NCI-H146 treated with DMSO at 0.1 percent for 48 hours (cell line): ENCODE measurements at regions not wholly inside any gene's neighbourhood (a gene's known extent, or its start where the extent isn't known, plus 50 kb on each side); places are given as distances from the start of the nearest gene placed in this dataset.
"Not testable (repeated sequence)": the region's sequence is repeated elsewhere in the genome, so short reads cannot be mapped to it uniquely, and the experiment has no call there.

Experiments
- DNase-seq: peaks from one replicate; lab custom pipeline; 2025; ENCODE audit not compliant: unreplicated experiment; lab: John Stamatoyannopoulos, UW

DNA sequence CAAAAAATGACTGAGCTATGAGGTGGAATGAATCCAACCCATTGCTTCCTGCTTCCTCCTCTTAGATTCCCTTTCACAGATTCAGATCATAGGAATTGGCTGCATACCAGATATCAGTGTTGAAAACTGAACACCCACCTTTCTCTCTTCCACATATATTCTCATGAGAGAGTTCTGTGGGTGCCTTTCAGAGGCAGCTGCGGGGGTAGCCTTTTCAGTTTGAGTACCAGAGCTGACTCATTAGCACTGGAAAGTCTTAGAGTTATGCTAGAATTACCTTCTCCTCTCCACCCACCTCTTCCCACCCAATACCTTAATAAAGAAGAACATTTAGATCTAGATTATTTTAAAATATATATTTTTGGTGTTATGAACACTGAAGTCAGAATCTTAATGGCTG is 495.4 kb upstream of the SEL1L start:
- DNase-seq = no peak

DNA sequence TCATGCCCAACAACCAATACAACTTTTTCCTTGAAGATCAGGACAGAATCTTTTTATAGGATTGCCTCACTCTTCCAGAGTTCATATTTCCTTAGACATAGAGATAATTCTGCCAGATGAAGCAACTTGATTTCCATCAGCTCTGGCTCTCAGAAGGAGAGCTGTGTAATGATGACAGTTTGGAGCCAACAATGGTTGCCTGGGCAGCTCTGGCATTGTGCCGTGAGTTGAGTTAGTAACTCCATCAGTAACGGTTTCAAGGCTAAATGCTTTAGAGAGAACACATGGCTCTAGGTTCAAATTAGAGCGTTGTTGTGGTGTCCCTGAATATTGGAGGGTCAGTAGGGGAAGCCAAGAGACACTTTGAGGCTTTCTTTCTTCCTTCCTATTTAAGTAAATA is 501.7 kb upstream of the SEL1L start:
- no peak for DNase-seq

DNA sequence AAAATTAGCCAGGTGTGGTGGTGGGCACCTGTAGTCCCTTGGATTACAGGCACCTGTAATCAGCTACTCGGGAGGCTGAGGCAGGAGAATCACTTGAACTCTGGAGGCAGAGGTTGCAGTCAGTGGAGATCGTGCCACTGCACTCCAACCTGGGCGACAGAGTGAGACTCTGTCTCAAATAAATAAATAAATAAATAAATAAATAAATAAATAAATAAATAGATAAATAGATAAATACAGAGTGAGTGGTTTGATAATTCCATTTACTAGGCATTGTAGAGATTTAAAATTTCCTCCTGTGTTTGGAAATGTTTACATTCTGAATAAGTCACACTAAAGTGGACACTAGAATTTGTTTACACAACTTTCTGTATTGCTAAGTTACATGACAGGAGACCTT is 504.4 kb upstream of the SEL1L start:
- DNase-seq = not testable (repeated sequence)

DNA sequence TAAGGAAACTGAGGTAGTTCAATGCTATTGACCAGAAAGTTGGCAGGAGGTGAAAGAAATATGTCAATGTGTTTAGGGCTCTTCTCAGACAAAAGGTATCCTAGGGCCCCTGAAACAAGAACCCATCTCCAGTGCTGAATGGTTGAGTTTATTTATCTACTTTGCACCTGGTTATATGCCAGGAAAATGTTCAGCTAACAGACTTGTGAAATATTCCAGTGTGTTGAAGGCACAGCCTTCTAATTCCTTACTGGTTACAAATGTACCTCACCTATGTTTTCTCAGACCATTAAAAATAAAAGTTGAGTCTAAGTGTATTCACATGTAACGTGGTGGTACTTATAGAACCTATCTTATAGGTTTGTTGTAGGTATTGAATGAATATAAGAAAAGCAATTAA is 511.7 kb upstream of the SEL1L start:
- DNase-seq = no peak

DNA sequence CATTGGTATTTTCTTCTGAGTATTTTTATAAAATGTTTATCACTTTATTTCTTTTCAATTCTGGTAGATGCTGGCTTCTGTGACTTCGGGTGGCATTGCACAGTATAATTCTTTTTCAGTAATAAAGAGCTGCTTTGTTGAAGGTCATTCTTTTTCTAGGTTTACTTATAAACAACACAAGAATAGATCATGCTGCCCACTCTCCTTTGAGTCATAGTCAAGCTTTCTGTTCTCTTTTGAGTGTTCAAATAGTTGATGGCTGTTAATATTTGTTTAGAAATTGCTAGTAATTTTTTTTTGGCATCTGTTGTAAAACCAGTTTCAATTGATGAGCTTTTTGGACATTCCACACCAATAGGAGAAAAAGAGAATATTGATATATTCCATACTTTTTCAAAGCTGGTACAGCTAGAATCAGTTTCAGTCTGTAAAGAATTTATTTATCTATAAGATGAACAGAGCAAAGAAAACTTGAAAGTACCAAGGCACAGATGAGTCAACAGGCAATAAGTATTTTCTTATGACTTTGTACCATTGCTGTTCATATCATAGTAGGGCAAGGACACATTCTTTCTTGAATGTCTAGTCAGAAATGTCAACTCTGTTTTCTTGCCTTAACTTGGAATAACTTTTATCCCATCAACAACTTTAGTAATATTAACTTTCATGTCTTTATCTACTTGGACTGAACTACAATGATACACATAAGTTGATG is 513.0 kb upstream of the SEL1L start:
- DNase-seq = no peak

DNA sequence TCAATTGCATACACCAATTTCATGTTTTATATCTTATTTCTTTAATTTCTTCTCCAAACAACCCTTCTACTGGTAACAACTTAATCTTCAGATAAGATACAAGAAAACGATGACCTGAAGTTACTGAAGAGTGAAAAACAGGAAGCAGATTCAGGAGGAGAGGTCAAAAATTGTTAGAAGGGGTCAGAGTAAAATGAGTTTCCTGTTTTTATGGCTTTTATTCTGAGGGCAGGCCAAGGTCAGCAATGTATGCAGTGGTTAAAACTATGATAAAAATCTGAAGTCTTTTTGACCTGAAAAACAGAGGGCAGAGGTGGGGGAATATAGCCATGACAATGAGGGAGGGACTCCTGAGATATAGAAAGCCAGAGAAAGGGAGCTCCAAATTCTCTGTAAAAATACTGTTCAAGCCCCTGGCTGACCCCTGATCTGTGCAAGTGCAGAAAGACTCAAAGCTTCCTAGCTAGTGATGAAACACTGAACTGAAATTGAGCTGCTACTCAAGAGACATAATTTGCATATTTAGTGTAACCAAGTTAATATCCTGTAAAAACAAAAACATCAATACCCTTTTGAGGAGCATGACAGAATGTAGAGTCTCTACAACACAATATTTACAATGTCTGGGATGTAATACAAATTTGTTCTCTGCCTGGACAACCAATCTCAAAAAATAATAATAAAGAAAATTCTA is 514.3 kb upstream of the SEL1L start:
- DNase-seq = no peak

GRCh38 chr14:82052778-82053177 is 519.1 kb upstream of the SEL1L start:
- DNase-seq = peak; percentile 5

DNA sequence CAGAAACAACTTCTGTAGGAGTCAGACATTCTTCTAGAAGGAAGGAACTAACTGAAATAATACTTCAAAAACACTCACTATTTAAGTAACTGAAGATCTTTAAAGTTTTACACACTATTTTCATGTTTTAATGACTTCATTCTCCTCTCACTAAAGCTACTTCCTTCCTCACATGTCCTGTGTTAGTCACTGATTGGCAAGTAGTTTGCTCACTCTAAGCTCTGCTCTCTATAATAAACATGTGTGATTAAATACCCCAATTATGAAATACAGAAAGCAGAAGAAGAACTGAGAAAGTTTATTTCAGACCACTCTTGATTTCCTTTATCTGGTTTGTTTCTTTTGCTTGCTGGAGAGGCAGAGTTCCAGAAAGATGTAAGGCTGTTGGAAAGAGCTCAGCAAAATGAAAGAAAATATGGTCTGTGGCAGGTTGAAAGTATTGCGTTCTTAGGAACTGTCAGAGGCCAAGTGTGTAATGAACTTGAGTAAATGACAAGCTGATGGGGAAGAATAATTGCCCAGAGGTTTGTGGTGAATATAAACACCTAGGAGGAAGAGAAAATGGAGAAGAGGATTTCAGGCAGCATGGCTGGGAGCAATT is 522.0 kb upstream of the SEL1L start:
- no peak for DNase-seq

GRCh38 chr14:82060219-82060618 is 526.6 kb upstream of the SEL1L start:
- DNase-seq = no peak

GRCh38 chr14:82067221-82067875 is 533.7 kb upstream of the SEL1L start:
- no peak for DNase-seq

DNA sequence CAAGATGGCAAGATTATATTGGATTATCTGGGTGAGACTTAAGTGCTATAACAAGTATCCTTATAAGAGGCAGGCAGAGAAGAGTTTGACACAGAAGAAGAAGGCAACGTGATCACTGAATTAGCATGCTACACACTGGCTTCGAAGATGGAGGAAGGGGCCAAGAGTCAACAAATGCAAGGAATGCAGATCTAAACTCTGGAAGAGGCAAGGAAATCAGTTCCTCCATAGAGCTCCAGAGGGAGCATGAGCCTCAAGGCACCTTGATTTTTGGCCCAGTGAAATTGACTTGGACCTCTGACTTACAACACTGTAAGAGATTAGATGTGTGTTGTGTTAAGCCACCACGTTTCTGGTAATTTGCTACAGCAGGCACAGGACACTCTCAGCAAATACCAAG is 536.4 kb upstream of the SEL1L start:
- no peak for DNase-seq

- no peak for DNase-seq
Observed at GRCh38 chr14:82070753-82071152, 537.1 kb upstream of the SEL1L start.

GRCh38 chr14:82073547-82073946 is 539.9 kb upstream of the SEL1L start:
- DNase-seq = no peak

- no peak for DNase-seq
Observed at GRCh38 chr14:82075566-82075965, 541.9 kb upstream of the SEL1L start.

DNA sequence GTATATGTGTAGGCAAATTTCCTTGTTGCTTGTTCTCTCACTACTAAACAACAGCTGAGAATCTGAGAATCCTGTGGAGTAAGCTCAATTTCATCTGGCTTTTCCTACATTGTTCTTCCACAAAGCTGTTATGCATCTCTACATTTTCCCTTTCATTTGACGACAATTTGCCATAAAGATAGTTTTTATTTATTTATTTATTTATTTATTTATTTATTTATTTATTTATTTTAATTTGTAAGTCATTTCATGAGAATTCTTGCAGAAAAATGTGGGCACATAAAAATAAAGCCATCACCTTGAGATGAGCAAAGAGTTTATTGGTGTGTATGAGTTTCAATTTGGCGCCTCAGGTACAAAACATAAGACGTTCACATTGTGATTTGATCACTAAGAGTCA is 545.9 kb upstream of the SEL1L start:
- no peak for DNase-seq

DNA sequence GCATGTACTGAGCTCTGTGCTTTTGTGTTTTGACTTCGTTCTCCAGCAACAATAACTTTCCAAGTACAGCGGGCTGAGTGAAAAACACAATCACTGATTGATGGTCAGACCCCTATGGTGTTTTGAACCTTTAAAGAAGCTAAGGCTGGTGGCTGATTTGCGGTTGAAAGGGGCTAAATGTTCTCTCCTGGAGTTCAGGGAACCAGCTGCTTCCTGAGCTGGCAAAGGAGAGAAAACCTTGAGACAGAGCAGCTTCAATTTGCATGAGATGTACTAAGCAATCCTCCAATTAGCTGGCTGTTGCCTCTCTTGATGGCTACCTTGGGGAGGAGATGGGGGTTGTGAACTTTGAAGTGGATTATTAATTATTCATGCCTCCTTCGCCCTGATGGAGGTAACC is 546.7 kb upstream of the SEL1L start:
- peak; percentile 16 for DNase-seq

DNA sequence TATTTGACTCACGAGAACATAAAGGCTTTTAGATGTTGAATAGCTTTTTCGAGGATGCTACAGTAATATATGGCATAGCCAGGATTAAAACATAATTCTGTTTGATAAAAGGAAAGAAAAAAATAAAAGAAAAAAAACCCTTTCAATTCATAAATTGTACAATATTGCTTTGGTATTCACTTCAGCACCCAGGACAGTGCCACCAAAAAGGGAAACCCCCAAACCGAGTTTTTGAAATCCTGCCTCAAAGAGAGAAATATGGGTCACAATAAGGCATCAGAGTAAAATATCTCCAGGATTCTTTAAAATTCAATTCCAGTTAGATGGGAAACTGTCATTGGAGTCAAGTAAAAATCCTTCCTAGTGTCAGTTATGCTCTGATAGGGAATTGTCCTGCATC is 551.2 kb upstream of the SEL1L start:
- DNase-seq = no peak

DNA sequence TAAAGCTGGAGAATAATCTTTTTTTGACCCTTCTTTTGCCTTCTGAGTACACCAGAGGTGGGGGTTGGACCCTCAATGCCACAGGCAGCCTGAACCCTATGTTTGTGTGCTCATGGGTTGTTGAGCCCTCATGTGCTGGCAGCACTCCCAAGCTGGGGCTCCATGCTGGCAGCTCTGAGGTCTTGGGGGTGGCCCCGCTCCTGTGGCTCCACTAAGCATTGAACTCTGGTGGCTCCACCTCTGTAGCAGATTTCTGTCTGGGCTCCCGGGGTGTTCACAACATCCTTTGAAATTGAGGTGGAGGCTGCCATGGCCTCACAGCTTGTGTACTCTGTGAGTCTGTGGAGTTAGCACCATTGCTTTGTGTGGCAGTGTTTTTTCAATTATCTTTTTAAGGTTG is 557.4 kb upstream of the SEL1L start:
- DNase-seq = no peak

GRCh38 chr14:82094829-82095345 is 561.2 kb upstream of the SEL1L start:
- no peak for DNase-seq

- no peak for DNase-seq
Observed at GRCh38 chr14:82104013-82104412, 570.4 kb upstream of the SEL1L start.

DNA sequence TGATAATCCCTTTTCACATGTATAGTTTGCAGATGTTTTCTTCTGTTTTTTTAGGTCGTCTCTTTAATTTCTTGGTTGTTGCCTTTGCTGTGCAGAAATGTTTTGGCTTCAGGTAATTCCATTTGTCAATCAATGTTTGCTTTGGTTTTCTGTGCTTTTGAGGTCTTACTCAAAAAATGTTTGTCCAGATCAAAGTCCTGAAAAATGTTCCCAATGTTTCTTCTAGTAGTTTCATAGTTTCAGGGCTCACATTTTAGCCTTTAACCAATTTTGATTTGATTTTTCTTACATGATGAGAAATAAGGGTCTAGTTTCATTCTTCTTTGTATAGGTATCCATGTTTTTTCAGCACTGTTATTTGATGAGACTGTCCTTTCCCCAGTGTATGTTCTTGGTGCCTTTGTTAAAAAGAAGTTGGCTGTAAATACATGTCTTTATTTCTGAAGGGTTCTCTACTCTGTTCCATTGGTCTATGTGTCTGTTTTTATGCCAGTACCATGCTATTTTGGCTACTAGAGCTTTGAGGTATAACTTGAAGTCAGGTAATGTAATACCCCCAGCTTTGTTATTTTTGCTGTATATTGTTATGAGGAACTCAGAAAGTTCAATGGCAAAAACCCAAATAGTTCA is 578.7 kb upstream of the SEL1L start:
- no peak for DNase-seq
